SK-N-SH (cell line): ENCODE measurements at regions not wholly inside any gene's neighbourhood (a gene's known extent, or its start where the extent isn't known, plus 50 kb on each side); places are given as distances from the start of the nearest gene placed in this dataset.

Source experiments
- CTCF ChIA-PET: fragments of 300-600, 350-600 bp; formaldehyde crosslinking; extraction: SDS; loops from one replicate; lab custom pipeline; 2021; lab: Yijun Ruan, JAX
- POLR2A ChIA-PET: fragments of 350-600 bp; sonication (Branson Sonifier 250); formaldehyde crosslinking; extraction: SDS; loops from one replicate; lab custom pipeline; 2020; ENCODE audit warnings: antibody characterized with exemption, inconsistent platforms; lab: Yijun Ruan, JAX
- DNase-seq: peaks from one replicate; pipeline ENCODE4 v3.0.0; 2012
- H2AFZ ChIP-seq: fragments of 200-600 bp; sonication (generic); 2 replicates; pipeline ENCODE4 v1.8.1; 2016; ENCODE audit warnings: antibody characterized with exemption, mild to moderate bottlenecking, low read depth
- H3F3A ChIP-seq: fragments of 200-600 bp; sonication (generic); replicated peaks from 2 replicates; pipeline ENCODE3; 2016; ENCODE audit warnings: antibody characterized with exemption, mild to moderate bottlenecking; ENCODE audit not compliant: insufficient read depth
- H3K27ac ChIP-seq, 2 experiments: fragments of 200-500 bp in 1 of 2; fragments of 200-600 bp in 1 of 2; sonication (Bioruptor generic) in 1 of 2; sonication (generic), shearing (Covaris generic) in 1 of 2; 2 replicates each; pipeline versions ENCODE4 v1.5.1 to v1.6.1; 2014 to 2016; ENCODE audit warnings: low read depth in 2 of 2, inconsistent platforms in 1 of 2, low read length in 1 of 2, mild to moderate bottlenecking in 1 of 2, mixed read lengths in 1 of 2
- H3K27me3 ChIP-seq: fragments of 200-600 bp; sonication (generic), shearing (Covaris generic); 2 replicates; pipeline ENCODE4 v1.6.1; 2016; ENCODE audit warnings: mixed run types; ENCODE audit not compliant: insufficient read depth
- H3K36me3 ChIP-seq, 2 experiments: fragments of 200-500 bp in 1 of 2; fragments of 200-600 bp in 1 of 2; sonication (Bioruptor generic) in 1 of 2; sonication (generic) in 1 of 2; replicated peaks in 1 of 2; 2 replicates each; pipeline versions ENCODE3 to v1.5.1; 2014 to 2016; ENCODE audit warnings: low read length in 1 of 2, mild to moderate bottlenecking in 1 of 2; ENCODE audit not compliant: insufficient read depth in 2 of 2, control insufficient read depth in 1 of 2
- H3K4me1 ChIP-seq, 2 experiments: fragments of 200-500 bp in 1 of 2; fragments of 200-600 bp in 1 of 2; sonication (Bioruptor generic) in 1 of 2; sonication (generic), shearing (Covaris generic) in 1 of 2; 2 replicates each; pipeline versions ENCODE4 v1.5.1 to v1.6.1; 2014 to 2016; ENCODE audit warnings: low read depth in 1 of 2, low read length in 1 of 2, mixed run types in 1 of 2; ENCODE audit not compliant: insufficient read depth in 2 of 2, control insufficient read depth in 1 of 2
- H3K4me2 ChIP-seq: fragments of 200-600 bp; sonication (generic), shearing (Covaris generic); 2 replicates; pipeline ENCODE4 v1.6.1; 2017; ENCODE audit warnings: mixed run types
- H3K4me3 ChIP-seq, 2 experiments: fragments of 200-500 bp in 1 of 2; fragments of 200-600 bp in 1 of 2; sonication (Bioruptor generic) in 1 of 2; sonication (generic), shearing (Covaris generic) in 1 of 2; 2 replicates each; pipeline versions ENCODE4 v1.5.1 to v1.8.1; 2014 to 2016; ENCODE audit warnings: low read depth in 2 of 2, inconsistent platforms in 1 of 2, low read length in 1 of 2, mild to moderate bottlenecking in 1 of 2, mixed read lengths in 1 of 2, moderate library complexity in 1 of 2
- H3K79me2 ChIP-seq: fragments of 200-600 bp; sonication (generic); 2 replicates; pipeline ENCODE4 v1.8.1; 2017; ENCODE audit warnings: mild to moderate bottlenecking; ENCODE audit not compliant: insufficient read depth
- H3K9ac ChIP-seq: fragments of 200-600 bp; sonication (generic); 2 replicates; pipeline ENCODE4 v1.6.1; 2017; ENCODE audit warnings: mixed run types
- H3K9me2 ChIP-seq: fragments of 200-600 bp; sonication (generic); 2 replicates; pipeline ENCODE4 v1.6.1; 2017; ENCODE audit warnings: mixed run types
- H3K9me3 ChIP-seq: fragments of 200-600 bp; sonication (generic); 2 replicates; pipeline ENCODE4 v1.6.1; 2017; ENCODE audit warnings: mixed run types, mild to moderate bottlenecking, moderate library complexity
- H4K20me1 ChIP-seq: fragments of 200-600 bp; sonication (generic); 2 replicates; pipeline ENCODE4 v1.6.1; 2017; ENCODE audit warnings: mild to moderate bottlenecking, mixed run types; ENCODE audit not compliant: insufficient read depth
- CHD2 ChIP-seq: fragments of 150-350 bp; IDR thresholded peaks from 2 replicates; pipeline ENCODE4 v1.6.1; 2018; ENCODE audit warnings: low read length; ENCODE audit not compliant: partially characterized antibody
- EP300 ChIP-seq, 2 experiments: IDR thresholded peaks; 2 replicates each; pipeline versions ENCODE4 v1.4.0 to v1.6.1; 2012; ENCODE audit warnings: borderline replicate concordance in 1 of 2, low read depth in 1 of 2, low read length in 1 of 2
- EZH2phosphoT487 ChIP-seq: fragments of 200-600 bp; sonication (generic); IDR thresholded peaks from 2 replicates; pipeline ENCODE4 v1.6.1; 2017; ENCODE audit warnings: low read depth, mixed run types, mild to moderate bottlenecking, antibody characterized with exemption, moderate library complexity, borderline replicate concordance
- FOXJ3 ChIP-seq: sonication (generic); formaldehyde crosslinking; IDR thresholded peaks from 2 replicates; pipeline ENCODE4 v1.5.1; 2020; ENCODE audit warnings: mild to moderate bottlenecking, missing genetic modification reagents
- FOXM1 ChIP-seq: IDR thresholded peaks from 2 replicates; pipeline ENCODE4 v1.4.0; 2012; ENCODE audit warnings: low read depth, mild to moderate bottlenecking
- GATA2 ChIP-seq: sonication (generic); formaldehyde crosslinking; IDR thresholded peaks from 2 replicates; pipeline ENCODE4 v1.5.0; 2020; ENCODE audit warnings: mild to moderate bottlenecking, missing genetic modification reagents
- IRF3 ChIP-seq: fragments of 150-350 bp; IDR thresholded peaks from 2 replicates; pipeline ENCODE4 v1.6.1; 2016; ENCODE audit warnings: mild to moderate bottlenecking, low read depth, low read length
- JUND ChIP-seq: IDR thresholded peaks from 2 replicates; pipeline ENCODE4 v1.4.0; 2012
- MAX ChIP-seq: IDR thresholded peaks from 2 replicates; pipeline ENCODE4 v1.4.0; 2012; ENCODE audit warnings: low read depth
- REST ChIP-seq: IDR thresholded peaks from 2 replicates; pipeline ENCODE4 v1.6.1; 2012; ENCODE audit warnings: mild to moderate bottlenecking, low read depth, low read length, moderate library complexity
- SMC3 ChIP-seq: IDR thresholded peaks from 2 replicates; pipeline ENCODE4 v1.6.1; 2012; ENCODE audit warnings: low read depth, low read length, improper control_type of control experiment
- TAF1 ChIP-seq: IDR thresholded peaks from 2 replicates; pipeline ENCODE4 v1.6.1; 2012; ENCODE audit warnings: low read depth, mild to moderate bottlenecking, low read length, moderate library complexity, borderline replicate concordance
- TCF12 ChIP-seq: IDR thresholded peaks from 2 replicates; pipeline ENCODE4 v1.4.0; 2012
- USF1 ChIP-seq: IDR thresholded peaks from 2 replicates; pipeline ENCODE4 v1.4.0; 2012; ENCODE audit warnings: low read depth, borderline replicate concordance
- YY1 ChIP-seq: IDR thresholded peaks from 2 replicates; pipeline ENCODE4 v1.4.0; 2012; ENCODE audit warnings: low read depth, mild to moderate bottlenecking
- ZBTB33 ChIP-seq: IDR thresholded peaks from 2 replicates; pipeline ENCODE4 v1.4.0; 2012; ENCODE audit warnings: low read depth, borderline replicate concordance
- WGBS: methylation state at CpG from one replicate; pipeline ENCODE4 v1.1.6; 2017; ENCODE audit warnings: low lambda C conversion rate; 5-methylcytosine and 5-hydroxymethylcytosine counted together

- H3K36me3 ChIP-seq, result no peaks in the 10 kb centered on the region
- H3K9me2 ChIP-seq, result no peaks in the 10 kb centered on the region
- ChIA-PET POLR2A (no interaction called here), CTCF (no interaction called here)
- WGBS, result 75% methylated on average over 1 of the region's 1 CpG
- no peaks in the 10 kb centered on the region for H3F3A ChIP-seq
- H3K79me2 ChIP-seq, result no peaks in the 10 kb centered on the region
- H3K4me3 ChIP-seq, result no peak overlapping the region
- DNase-seq, result no peak
- H3K4me1 ChIP-seq, result peaks cover 0 to 5% of the 10 kb centered on the region in 2 experiments; a peak in 2 of 4 replicates
- no peak overlapping the region for H3K27ac ChIP-seq
- H3K9me3 ChIP-seq, result no peaks in the 10 kb centered on the region
- no peak overlapping the region for H3K9ac ChIP-seq
- H3K27me3 ChIP-seq, result no peaks in the 10 kb centered on the region
- H2AFZ ChIP-seq, result no peak overlapping the region
- TF ChIP-seq CHD2, result no peak
- no peak for TF ChIP-seq MAX
- TF ChIP-seq IRF3, result no peak
- TF ChIP-seq JUND, result no peak
- TF ChIP-seq SMC3, result no peak
- no peak for TF ChIP-seq GATA2 (CRISPR knock-in tag)
- TF ChIP-seq REST, result no peak
- TF ChIP-seq FOXM1, result no peak
- TF ChIP-seq ZBTB33, result no peak
- no peak for TF ChIP-seq EZH2phosphoT487
- no peak for TF ChIP-seq TCF12
- no peak for TF ChIP-seq EP300 (IDR thresholded peaks at IDR 0.05; ENCODE audit: borderline replicate concordance in 1 of 2, low read depth in 1 of 2, low read length in 1 of 2)
- no peak for TF ChIP-seq USF1
- no peak for TF ChIP-seq FOXJ3 (CRISPR knock-in tag)
- no peak for TF ChIP-seq YY1
- TF ChIP-seq TAF1, result no peak
- no peaks in the 10 kb centered on the region for H4K20me1 ChIP-seq
- H3K4me2 ChIP-seq, result no peak overlapping the region
These were observed 247.9 kb upstream of the MEF2C start for GRCh38 chr5:89130851-89131250.
